OCI-LY1 (cell line): ENCODE measurements at regions not wholly inside any gene's neighbourhood (a gene's known extent, or its start where the extent isn't known, plus 50 kb on each side); places are given as distances from the start of the nearest gene placed in this dataset.

Experiments
- CTCF ChIP-seq: fragments of 200-600 bp; sonication (generic), shearing (Covaris generic); IDR thresholded peaks from 2 replicates; pipeline ENCODE4 v1.5.1; 2017; ENCODE audit warnings: mild to moderate bottlenecking, antibody characterized with exemption, low read length, moderate library complexity, mixed read lengths
- EZH2 ChIP-seq: fragments of 200-600 bp; sonication (generic), shearing (Covaris generic); IDR thresholded peaks from 2 replicates; pipeline ENCODE4 v1.8.0; 2017; ENCODE audit warnings: borderline replicate concordance, mixed run types, mild to moderate bottlenecking, antibody characterized with exemption, low read length, moderate library complexity, mixed read lengths

- no peak for TF ChIP-seq CTCF
- no peak for TF ChIP-seq EZH2
Observed at GRCh38 chr1:25012966-25013962, 83.2 kb upstream of the RUNX3 start.
